Stimulated activated CD8-positive, alpha-beta memory T cell treated with anti-CD3 and anti-CD28 coated beads, Interleukin-12 subunit alpha, Interleukin-12 subunit beta, amount 100 ng/mL, for 24 hours (primary cell): ENCODE measurements at regions not wholly inside any gene's neighbourhood (a gene's known extent, or its start where the extent isn't known, plus 50 kb on each side); places are given as distances from the start of the nearest gene placed in this dataset.
"Not testable (repeated sequence)": the region's sequence is repeated elsewhere in the genome, so short reads cannot be mapped to it uniquely, and the experiment has no call there.

ENCODE experiments used
- DNase-seq: peaks from one replicate; pipeline ENCODE4 v3.0.0-alpha.2; 2020; ENCODE audit errors: extremely low read depth

DNA sequence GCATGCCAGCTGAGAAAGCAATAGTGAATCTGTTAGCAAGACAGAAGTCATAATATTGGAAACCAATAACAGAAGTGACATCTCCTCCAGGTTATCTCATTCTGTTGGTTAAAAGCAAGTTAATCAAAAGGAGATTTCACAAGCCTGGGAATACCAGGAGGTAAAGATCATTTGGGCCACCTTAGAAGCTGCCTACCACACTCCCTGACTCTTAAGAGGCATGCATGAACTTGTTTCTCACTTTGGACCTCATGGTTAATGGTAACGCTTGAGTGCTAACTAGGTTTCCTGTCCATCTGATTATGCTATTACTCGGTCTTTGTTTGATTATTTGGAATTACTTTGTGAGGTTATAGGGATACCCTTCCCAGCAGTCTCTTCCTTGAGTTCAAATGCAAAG, 650.8 kb upstream of the SGO1 start:
- no peak for DNase-seq

DNA sequence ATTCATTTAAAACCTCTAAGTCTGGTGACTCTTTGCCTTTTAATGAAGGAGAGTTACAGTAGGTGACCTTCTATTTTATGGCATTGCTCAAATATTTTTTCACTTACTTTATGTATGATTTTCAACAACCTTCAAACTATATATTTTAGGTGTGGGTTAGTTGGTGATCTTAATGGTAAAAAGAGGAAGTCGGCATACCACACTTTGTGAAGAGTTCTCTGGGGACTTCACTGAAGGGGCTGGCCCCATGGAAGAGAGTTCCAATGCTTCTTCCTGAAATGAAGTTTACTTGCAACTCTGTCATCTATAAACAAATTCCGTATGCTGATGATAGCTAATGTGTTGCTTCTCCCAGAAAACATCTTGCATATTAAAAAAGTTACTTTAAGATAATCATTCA, 647.0 kb upstream of the SGO1 start:
- no peak for DNase-seq

DNA sequence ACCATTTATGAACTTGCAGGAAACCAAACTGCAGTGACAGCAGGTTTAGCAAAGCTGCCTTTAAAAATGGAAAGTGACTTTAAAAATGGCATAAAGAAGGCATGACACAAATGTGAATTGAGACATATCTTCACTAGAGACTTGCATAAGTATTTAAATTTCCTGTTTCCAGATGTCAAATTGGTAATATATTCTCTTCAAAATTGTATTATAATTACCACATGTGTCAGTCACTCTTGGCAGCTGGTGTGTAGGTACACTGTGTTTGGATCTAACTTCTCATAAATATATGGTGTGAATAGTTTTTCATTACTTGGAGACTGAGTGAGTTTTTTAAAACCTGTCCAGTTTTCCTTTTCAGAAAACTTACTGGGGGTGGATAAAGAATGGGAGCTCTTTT, 636.2 kb upstream of the SGO1 start:
- no peak for DNase-seq

DNA sequence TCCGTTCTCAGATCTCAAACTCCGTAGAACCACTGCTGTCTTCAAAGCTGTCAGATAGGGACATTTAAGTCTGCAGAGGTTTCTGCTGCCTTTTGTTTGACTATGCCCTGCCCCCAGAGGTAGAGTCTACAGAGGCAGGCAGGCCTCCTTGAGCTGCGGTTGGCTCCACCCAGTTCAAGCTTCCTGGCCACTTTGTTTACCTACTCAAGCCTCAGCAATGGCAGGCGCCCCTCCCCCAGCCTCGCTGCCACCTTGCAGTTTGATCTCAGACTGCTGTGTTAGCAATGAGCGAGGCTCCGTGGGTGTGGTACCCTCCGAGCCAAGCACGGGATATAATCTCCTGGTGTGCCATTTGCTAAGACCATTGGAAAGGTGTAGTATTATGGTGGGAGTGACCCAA, 634.9 kb upstream of the SGO1 start:
- DNase-seq: not testable (repeated sequence)

DNA sequence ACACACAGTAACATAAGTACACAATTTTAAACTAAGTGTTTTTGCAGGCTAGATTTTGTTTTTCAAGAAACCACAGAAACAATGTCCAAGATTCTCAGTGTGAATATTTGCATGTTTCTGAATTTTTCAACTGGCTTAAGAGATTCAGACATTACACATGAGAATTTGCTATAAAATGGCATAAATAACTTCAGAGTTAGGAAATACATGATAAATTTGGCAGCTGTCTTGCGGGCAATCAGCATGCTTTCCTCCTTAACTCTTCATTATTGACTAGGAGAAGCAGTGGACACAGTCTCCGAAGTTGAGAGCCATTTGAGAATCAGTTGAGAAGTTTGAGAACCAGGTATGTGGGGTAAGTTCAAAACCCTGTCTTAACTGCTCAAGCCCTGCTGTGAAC, 625.6 kb upstream of the SGO1 start:
- DNase-seq: no peak

GRCh38 chr3:20811006-20811405, 625.0 kb upstream of the SGO1 start:
- no peak for DNase-seq

DNA sequence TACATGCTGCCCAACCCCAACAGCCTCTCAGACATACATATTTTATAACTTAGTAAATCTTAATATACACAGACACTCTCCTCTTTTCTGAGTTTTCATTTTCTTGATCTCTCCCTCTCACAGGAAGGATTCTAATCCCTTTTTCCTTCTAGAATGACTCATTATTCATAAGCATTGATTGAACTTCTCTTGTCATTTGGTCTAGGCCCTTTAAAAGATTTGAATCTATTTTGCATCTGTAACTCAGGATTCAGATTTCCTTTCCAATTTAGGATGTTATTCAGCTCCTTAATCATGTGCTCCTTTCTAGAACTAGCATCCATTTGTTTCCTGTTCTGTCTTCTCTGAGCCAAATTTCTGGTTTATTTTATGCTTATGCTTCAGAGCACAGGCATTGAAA, 624.5 kb upstream of the SGO1 start:
- DNase-seq: no peak

GRCh38 chr3:20809356-20809755, 623.4 kb upstream of the SGO1 start:
- no peak for DNase-seq

- DNase-seq: no peak
These were observed 622.9 kb upstream of the SGO1 start for GRCh38 chr3:20808864-20809263.

- no peak for DNase-seq
These were observed 612.7 kb upstream of the SGO1 start for GRCh38 chr3:20798666-20799065.

DNA sequence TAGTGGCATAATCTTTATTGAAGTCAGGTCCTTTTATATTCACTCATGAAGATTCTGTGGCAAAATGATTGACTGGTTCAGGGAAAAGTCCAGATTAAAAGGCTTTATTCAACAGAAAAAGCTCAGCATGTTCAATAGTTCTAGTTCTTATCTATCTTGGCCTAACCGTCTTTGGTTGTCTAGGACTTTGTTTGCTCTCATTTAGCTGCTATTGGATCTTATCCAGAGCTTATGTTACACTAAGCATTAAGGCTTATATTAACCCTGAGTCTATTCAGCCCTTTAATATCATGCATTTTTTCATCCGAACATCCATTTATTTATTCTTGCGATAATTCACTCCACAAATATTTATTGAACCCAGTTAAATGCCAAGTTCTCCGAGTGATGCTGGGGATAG, 601.0 kb upstream of the SGO1 start:
- no peak for DNase-seq

GRCh38 chr3:20776692-20777091, 590.7 kb upstream of the SGO1 start:
- no peak for DNase-seq

GRCh38 chr3:20776286-20776685, 590.3 kb upstream of the SGO1 start:
- no peak for DNase-seq

DNA sequence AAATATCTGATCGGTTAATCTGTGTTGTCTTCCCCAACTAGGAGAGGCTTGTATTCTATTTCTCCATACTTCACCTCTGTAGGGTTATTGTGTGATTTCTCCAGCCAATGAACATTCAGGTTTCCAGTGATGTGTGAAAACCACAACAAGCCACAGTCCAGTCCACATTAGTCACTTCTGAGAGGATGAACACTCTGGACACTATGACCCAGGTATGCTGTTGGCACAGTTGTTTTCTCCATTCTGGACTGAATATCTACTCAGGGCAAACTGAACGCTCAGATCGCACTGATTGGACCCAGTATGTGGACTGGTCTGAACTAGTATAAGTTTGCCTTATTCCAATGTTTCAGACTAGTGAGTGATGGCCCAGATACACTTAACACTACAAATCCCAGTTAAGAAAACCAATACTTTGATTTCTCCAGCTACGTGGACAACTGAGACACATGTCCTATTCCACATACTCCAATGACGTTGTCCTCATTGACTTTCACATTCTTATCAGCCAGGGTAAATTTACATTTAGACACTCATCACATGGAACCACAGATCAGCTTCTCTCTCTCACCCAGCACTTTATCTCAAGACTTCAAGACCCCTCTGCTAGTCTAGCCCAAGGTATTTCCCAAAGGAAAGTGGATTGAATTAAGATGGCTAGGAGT, 587.4 kb upstream of the SGO1 start:
- DNase-seq: no peak

- DNase-seq: no peak
These were observed 586.9 kb upstream of the SGO1 start for GRCh38 chr3:20772869-20773268.

DNA sequence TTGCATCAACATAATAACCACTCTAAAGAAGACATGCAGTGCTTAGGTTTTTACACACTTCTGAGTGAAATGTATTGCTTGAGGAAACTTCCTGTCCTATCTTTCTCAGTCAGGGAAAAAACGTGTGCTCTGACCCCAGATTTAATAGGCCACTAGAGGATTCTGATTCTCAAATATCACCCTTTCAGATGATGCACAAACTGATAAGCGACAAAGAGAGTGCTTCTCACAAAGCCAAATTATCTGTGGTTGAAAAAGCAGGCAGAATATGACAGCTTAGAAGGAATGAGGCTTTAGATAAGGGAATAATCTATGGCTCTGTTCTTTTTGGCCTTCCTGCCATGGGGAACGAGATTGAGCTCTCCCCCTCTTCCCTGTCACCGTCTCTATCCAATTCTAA, 583.4 kb upstream of the SGO1 start:
- DNase-seq: no peak

DNA sequence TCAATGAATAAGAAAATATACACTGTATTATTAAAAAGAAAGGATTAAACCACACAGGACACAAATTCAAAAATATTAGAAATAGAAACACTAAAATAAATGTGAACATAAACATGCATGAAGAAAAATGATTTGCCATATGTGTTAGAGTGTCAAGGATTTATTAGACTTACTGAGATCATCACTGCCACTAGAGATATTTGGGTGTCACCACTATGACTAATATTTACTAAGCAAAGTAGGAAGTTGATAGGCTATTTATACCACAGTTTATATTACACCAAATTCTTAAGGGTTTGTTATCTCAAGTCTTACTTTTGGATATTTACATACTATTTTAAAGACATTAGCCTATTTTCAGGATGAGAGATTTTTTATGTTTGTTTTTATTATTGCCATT, 575.0 kb upstream of the SGO1 start:
- no peak for DNase-seq

- DNase-seq: no peak
These were observed 566.4 kb upstream of the SGO1 start for GRCh38 chr3:20752416-20752815.

DNA sequence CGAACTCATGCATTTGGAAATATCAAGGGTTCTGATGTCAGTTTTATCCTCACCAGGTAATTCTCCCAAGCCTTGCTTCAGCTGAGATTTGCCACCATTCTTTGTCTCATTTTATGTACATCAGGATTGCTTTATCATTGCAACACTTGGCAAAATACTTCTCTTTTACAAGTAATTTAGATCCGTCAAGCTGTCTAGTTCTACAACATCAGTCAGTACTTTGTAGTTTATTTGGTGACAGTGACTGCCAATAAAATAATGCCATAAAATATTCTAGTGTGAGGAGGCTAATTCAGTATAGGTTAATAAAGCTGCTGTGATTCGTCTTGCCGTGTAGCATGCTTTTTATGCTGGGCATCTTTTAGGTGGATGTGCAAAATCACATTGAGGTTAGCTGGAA, 565.3 kb upstream of the SGO1 start:
- DNase-seq: no peak

DNA sequence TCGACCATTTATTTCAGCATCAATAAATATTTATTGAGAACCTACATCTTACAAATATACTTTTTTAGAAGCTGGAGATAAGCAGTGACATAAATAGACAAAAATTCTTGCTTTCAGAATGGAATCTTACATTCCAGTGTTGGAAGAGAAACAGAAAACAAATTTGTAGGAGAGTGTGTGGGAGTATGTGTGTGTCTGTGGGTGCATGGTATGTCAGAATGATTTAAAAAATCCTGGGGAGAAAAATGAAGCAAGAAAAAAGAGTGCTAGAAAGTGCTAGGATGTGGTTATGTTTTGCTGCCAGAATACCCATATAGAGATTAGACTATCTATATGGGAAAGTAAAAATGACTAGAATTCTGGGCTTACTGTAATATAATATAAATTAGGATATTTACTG, 561.7 kb upstream of the SGO1 start:
- DNase-seq: no peak

GRCh38 chr3:20743553-20744321, 557.7 kb upstream of the SGO1 start:
- DNase-seq: no peak

DNA sequence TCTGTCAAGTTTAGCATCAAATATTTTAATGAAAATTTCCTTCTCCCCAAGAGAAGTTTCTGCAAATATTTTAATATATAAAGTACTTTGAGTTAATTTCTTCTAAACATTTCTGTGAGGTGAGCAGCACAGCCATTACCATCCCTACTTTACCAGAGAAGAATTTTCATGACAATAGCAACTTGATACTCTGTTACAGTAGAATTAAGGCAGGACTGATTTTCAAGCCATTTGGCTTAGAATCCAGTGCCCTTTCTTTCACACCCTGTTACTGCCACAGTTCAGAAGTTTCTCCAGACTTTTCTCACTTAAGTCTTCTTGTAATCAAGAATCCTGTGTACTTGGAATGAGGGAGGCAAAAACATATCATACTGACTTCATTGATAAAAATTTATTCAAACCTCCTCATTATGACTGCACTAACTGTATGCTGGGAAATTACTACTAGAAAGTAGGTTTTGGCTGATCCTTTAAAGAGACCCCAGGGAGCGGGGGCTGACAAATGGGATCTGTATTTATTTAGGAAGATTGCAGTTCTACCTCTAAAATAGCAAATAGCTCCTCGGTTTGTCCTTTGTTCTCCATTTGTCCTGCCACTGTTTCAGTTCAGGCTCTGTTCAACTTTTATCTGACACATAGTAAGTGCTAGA, 557.0 kb upstream of the SGO1 start:
- no peak for DNase-seq

- no peak for DNase-seq
These were observed 555.4 kb upstream of the SGO1 start for GRCh38 chr3:20741381-20741780.
